Keratinocyte (primary cell): ENCODE measurements at regions not wholly inside any gene's neighbourhood (a gene's known extent, or its start where the extent isn't known, plus 50 kb on each side); places are given as distances from the start of the nearest gene placed in this dataset.

ENCODE experiments used
- DNase-seq: peaks from one replicate; pipeline ENCODE4 v3.0.0-alpha.2; 2011; ENCODE audit warnings: low read depth, missing footprints, low spot score
- FAIRE-seq: peaks from 2 replicates; lab custom pipeline; 2011; peaks lifted over from hg19 to GRCh38; lab: Jason Lieb, UNC
- H2AFZ ChIP-seq: 2 replicates; pipeline ENCODE4 v1.6.0; 2012; ENCODE audit warnings: low read length, control low read depth, inconsistent platforms; ENCODE audit not compliant: control insufficient read depth
- H3K27ac ChIP-seq: 2 replicates; pipeline ENCODE4 v1.5.1; 2011; ENCODE audit warnings: low read length; ENCODE audit not compliant: control insufficient read depth, insufficient read depth
- H3K27me3 ChIP-seq: 3 replicates; pipeline ENCODE4 v1.6.0; 2011; ENCODE audit warnings: low read length; ENCODE audit not compliant: control insufficient read depth, insufficient read depth; ENCODE audit errors: extremely low read depth
- H3K36me3 ChIP-seq, 2 experiments: 2 replicates in 1 of 2; 3 replicates in 1 of 2; pipeline ENCODE4 v1.5.1; 2011; ENCODE audit warnings: low read length in 2 of 2, mild to moderate bottlenecking in 1 of 2; ENCODE audit not compliant: control insufficient read depth in 2 of 2, insufficient read depth in 2 of 2; ENCODE audit errors: extremely low read depth in 1 of 2
- H3K4me1 ChIP-seq: 3 replicates; pipeline ENCODE4 v1.5.1; 2011; ENCODE audit warnings: low read length; ENCODE audit not compliant: control insufficient read depth, insufficient read depth; ENCODE audit errors: extremely low read depth
- H3K4me2 ChIP-seq: 3 replicates; pipeline ENCODE4 v1.6.0; 2011; ENCODE audit warnings: low read depth, low read length; ENCODE audit not compliant: control insufficient read depth, insufficient read depth; ENCODE audit errors: extremely low read depth
- H3K4me3 ChIP-seq, 3 experiments: fragments of 200-600 bp in 1 of 3; sonication (generic) in 1 of 3; 2 replicates in 2 of 3; 3 replicates in 1 of 3; pipeline ENCODE4 v1.5.1; 2011 to 2016; ENCODE audit warnings: low read length in 3 of 3, mild to moderate bottlenecking in 3 of 3, control low read depth in 2 of 3, inconsistent platforms in 1 of 3, low read depth in 1 of 3, mixed read lengths in 1 of 3, mixed run types in 1 of 3, moderate library complexity in 1 of 3; ENCODE audit not compliant: control insufficient read depth in 2 of 3, insufficient read depth in 2 of 3; ENCODE audit errors: extremely low read depth in 1 of 3
- H3K79me2 ChIP-seq: 2 replicates; pipeline ENCODE4 v1.6.0; 2012; ENCODE audit warnings: low read length; ENCODE audit not compliant: control insufficient read depth, insufficient read depth
- H3K9ac ChIP-seq: 3 replicates; pipeline ENCODE4 v1.6.0; 2011; ENCODE audit warnings: low read length; ENCODE audit not compliant: control insufficient read depth, insufficient read depth; ENCODE audit errors: extremely low read depth
- H3K9me1 ChIP-seq: 3 replicates; pipeline ENCODE4 v1.6.0; 2011; ENCODE audit warnings: low read length; ENCODE audit not compliant: control insufficient read depth, insufficient read depth; ENCODE audit errors: extremely low read depth
- H3K9me3 ChIP-seq: 2 replicates; pipeline ENCODE4 v1.5.1; 2012; ENCODE audit warnings: low read depth, low read length; ENCODE audit not compliant: control insufficient read depth
- H4K20me1 ChIP-seq: 3 replicates; pipeline ENCODE4 v1.6.0; 2011; ENCODE audit warnings: low read length; ENCODE audit not compliant: control insufficient read depth, insufficient read depth; ENCODE audit errors: extremely low read depth
- EZH2 ChIP-seq: IDR thresholded peaks from one replicate; pipeline ENCODE4 v1.6.1; 2012; ENCODE audit warnings: inconsistent platforms, mild to moderate bottlenecking, low read length, moderate library complexity
- dilution Hi-C: fragments of 300-500 bp; cut with MboI; formaldehyde crosslinking; loops from one replicate; pipeline ENCODE4 v1.7.0; 2020; ENCODE audit warnings: low sequenced_read_pairs; ENCODE audit not compliant: extremely low pct_ligation_motif_present
- TF ChIP-seq, protein P1 (sequence below), 3 experiments: IDR thresholded peaks in 1 of 3; conservative IDR thresholded peaks in 1 of 3; optimal IDR thresholded peaks in 1 of 3; 2 replicates in 2 of 3; 3 replicates in 1 of 3; pipeline versions ENCODE3 to v1.5.1; 2011; ENCODE audit warnings: low read length in 3 of 3, mild to moderate bottlenecking in 3 of 3, moderate library complexity in 2 of 3, control low read depth in 1 of 3, inconsistent platforms in 1 of 3; ENCODE audit not compliant: insufficient read depth in 2 of 3; ENCODE audit errors: extremely low read depth in 1 of 3

DNA sequence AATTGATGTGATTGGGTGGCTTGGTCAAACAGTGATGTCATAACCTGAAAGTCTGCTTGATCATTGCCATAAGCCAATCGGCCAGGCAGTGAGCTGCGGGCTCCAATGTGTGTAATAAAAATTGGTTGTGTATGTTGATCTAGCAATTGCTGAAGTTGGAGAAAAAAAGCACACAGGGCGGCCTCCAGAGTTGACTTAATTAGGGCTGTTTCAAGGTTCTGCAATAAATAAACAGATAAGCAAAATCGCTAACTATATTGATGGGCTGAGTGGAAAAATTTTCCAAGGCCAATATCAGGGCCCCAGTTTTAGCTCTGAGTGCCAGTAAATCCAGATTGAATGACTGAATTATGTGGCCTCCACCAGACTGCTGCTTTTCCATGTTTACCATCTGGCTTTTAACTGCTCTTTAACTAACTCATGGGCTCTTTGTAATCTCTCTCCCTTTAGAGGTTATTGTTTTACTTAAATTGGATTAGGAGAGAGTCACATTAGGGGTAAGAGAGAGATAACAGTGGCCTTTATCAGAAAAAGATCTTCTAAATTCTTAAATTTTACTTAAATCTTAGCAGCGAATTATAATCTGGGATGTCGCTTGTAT, 160.6 kb upstream of the WDFY3 start:
- no peak overlapping the region for H3K4me2 ChIP-seq
- dilution Hi-C loops: no loop called here
- no peak for FAIRE-seq

DNA sequence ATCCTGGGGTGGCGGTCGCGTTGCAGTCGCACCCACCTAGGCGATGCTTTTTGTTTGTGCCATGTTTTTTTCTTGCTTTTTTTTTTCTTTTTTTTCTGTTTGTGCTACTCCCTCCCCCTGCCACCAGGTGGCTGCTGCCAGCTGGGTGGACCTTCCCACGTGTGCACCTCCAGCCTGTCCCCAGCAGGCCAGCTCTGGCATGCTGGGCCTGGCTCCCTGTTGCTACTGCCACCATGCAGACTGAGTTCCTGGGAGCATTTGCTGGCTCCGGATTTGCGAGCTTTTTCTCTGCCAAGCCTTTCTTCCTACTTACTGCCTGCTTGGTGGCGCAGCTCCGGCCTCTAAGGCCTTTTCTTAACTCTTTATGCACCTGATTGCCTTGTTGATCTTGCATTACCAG, 161.2 kb upstream of the WDFY3 start:
- H4K20me1 ChIP-seq: no peaks in the 10 kb centered on the region
- dilution Hi-C loops: no loop called here
- no peak for FAIRE-seq
- no peaks in the 10 kb centered on the region for H3K36me3 ChIP-seq
- H3K4me2 ChIP-seq: no peak overlapping the region
- H3K79me2 ChIP-seq: no peaks in the 10 kb centered on the region
- no peak for TF ChIP-seq EZH2
- TF ChIP-seq, protein P1, sequence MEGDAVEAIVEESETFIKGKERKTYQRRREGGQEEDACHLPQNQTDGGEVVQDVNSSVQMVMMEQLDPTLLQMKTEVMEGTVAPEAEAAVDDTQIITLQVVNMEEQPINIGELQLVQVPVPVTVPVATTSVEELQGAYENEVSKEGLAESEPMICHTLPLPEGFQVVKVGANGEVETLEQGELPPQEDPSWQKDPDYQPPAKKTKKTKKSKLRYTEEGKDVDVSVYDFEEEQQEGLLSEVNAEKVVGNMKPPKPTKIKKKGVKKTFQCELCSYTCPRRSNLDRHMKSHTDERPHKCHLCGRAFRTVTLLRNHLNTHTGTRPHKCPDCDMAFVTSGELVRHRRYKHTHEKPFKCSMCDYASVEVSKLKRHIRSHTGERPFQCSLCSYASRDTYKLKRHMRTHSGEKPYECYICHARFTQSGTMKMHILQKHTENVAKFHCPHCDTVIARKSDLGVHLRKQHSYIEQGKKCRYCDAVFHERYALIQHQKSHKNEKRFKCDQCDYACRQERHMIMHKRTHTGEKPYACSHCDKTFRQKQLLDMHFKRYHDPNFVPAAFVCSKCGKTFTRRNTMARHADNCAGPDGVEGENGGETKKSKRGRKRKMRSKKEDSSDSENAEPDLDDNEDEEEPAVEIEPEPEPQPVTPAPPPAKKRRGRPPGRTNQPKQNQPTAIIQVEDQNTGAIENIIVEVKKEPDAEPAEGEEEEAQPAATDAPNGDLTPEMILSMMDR (optimal IDR thresholded peaks at IDR 0.05 in 1 of 3, IDR thresholded peaks at IDR 0.05 in 1 of 3, conservative IDR thresholded peaks at IDR 0.05 in 1 of 3; ENCODE audit: extremely low read depth in 1 of 3, insufficient read depth in 2 of 3, low read length in 3 of 3): peak; percentile 62 to 79 (median 63)
- no peak for DNase-seq
- no peaks in the 10 kb centered on the region for H3K9me1 ChIP-seq
- H3K27me3 ChIP-seq: no peaks in the 10 kb centered on the region
- H3K4me3 ChIP-seq: no peak overlapping the region
- no peaks in the 10 kb centered on the region for H3K9me3 ChIP-seq
- no peak overlapping the region for H3K9ac ChIP-seq
- H3K4me1 ChIP-seq: no peaks in the 10 kb centered on the region
- H3K27ac ChIP-seq: no peak overlapping the region
- H2AFZ ChIP-seq: no peak overlapping the region

More for the DNA sequence above, 160.6 kb upstream of the WDFY3 start:
- no peak overlapping the region for H3K9ac ChIP-seq
- no peak for TF ChIP-seq EZH2
- TF ChIP-seq, protein P1 (optimal IDR thresholded peaks at IDR 0.05 in 1 of 3, IDR thresholded peaks at IDR 0.05 in 1 of 3, conservative IDR thresholded peaks at IDR 0.05 in 1 of 3; ENCODE audit: extremely low read depth in 1 of 3, insufficient read depth in 2 of 3, low read length in 3 of 3): no peak
- H3K4me1 ChIP-seq: no peaks in the 10 kb centered on the region
- no peaks in the 10 kb centered on the region for H3K36me3 ChIP-seq
- no peak overlapping the region for H2AFZ ChIP-seq
- no peaks in the 10 kb centered on the region for H4K20me1 ChIP-seq
- H3K9me3 ChIP-seq: no peaks in the 10 kb centered on the region
- no peaks in the 10 kb centered on the region for H3K9me1 ChIP-seq
- DNase-seq: no peak
- H3K27me3 ChIP-seq: no peaks in the 10 kb centered on the region
- H3K79me2 ChIP-seq: no peaks in the 10 kb centered on the region
- H3K27ac ChIP-seq: no peak overlapping the region
- H3K4me3 ChIP-seq: no peak overlapping the region
